ENCODE measurements at regions not wholly inside any gene's neighbourhood (a gene's known extent, or its start where the extent isn't known, plus 50 kb on each side); places are given as distances from the start of the nearest gene placed in this dataset.
"Not testable (repeated sequence)": the region's sequence is repeated elsewhere in the genome, so short reads cannot be mapped to it uniquely, and the experiment has no call there.

DNA sequence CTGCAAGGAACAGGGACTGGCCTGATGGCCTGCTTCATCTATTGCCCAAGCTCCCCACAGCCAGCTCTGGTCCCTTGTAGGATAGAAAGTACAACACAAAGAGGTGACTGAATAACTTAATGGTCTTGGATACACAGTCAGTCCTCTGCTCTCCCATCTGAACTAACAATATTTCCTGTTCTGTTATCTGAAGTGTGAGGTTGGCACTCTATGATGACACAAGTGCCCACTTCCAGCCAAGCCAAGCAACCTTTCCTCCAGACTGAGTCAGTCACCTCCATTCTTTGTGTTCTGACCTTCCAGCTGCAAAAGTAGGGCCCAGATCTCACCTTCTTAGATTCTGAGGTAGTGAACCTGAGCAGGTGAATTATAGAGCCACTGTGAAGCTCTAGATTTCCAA, 77.8 kb upstream of the NOTCH2NLA start:
- not testable (repeated sequence) for H3K9me3 ChIP-seq (ENCODE audit: low read length); H3K4me3 ChIP-seq (ENCODE audit: low read length); DNase-seq; H3K4me2 ChIP-seq (ENCODE audit: low read depth, low read length, poor library complexity, severe bottlenecking); H3K9me2 ChIP-seq (replicated peaks; ENCODE audit: insufficient read depth, low read length); H3K27ac ChIP-seq (ENCODE audit: low read length); H3K79me2 ChIP-seq (ENCODE audit: low read length); H3K9ac ChIP-seq (ENCODE audit: low read length); H2AFZ ChIP-seq (ENCODE audit: low read length); H3K4me1 ChIP-seq (ENCODE audit: low read length); H3K27me3 ChIP-seq (ENCODE audit: low read length); H3K36me3 ChIP-seq (ENCODE audit: insufficient read depth, low read length); H4K20me1 ChIP-seq (ENCODE audit: insufficient read depth, low read depth, low read length)

DNA sequence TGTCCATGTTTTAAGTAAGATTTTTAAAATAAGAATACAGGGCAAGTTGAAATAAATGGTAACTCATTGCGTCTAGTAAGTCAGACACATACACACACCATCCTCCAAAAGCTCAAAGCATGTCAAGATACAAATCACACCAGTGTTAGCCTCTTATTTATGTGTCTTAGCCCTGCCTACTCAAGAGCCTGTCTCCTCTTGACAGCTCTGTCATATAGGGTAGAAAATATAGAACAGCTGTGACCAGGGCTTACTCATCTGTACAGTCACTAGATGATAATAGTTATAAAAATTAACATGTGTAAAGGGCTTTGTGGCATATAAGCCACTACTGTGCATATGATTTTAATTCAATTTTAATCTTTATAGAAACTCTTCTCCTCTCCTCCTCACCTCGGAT, 76.6 kb upstream of the NOTCH2NLA start:
- not testable (repeated sequence) for H3K9ac ChIP-seq (ENCODE audit: low read length); H3K9me2 ChIP-seq (replicated peaks; ENCODE audit: insufficient read depth, low read length); H2AFZ ChIP-seq (ENCODE audit: low read length); H3K27ac ChIP-seq (ENCODE audit: low read length); H3K4me1 ChIP-seq (ENCODE audit: low read length); H3K4me2 ChIP-seq (ENCODE audit: low read depth, low read length, poor library complexity, severe bottlenecking); H3K4me3 ChIP-seq (ENCODE audit: low read length); H3K79me2 ChIP-seq (ENCODE audit: low read length); H3K36me3 ChIP-seq (ENCODE audit: insufficient read depth, low read length); H3K27me3 ChIP-seq (ENCODE audit: low read length); DNase-seq; H4K20me1 ChIP-seq (ENCODE audit: insufficient read depth, low read depth, low read length); H3K9me3 ChIP-seq (ENCODE audit: low read length)

DNA sequence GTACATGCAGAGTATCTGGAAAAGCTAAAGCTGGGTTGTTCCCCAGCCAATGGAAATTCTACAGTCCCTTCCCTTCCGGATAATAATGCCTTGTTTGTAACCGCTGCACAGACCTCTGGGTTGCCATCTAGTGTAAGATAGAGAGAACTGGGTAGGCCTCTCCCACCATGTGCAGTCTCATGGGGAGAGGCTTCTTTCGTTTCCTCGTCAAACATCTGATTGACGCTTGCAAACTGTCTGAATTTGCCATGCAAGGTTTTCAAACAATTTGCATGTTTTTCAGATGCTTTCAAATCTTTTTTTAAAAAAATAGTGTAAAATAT, 69.7 kb upstream of the NOTCH2NLA start:
- H3K4me2 ChIP-seq (ENCODE audit: low read depth, low read length, poor library complexity, severe bottlenecking); DNase-seq; H3K4me3 ChIP-seq (ENCODE audit: low read length); H3K27ac ChIP-seq (ENCODE audit: low read length); H2AFZ ChIP-seq (ENCODE audit: low read length); H3K4me1 ChIP-seq (ENCODE audit: low read length); H3K79me2 ChIP-seq (ENCODE audit: low read length); H3K27me3 ChIP-seq (ENCODE audit: low read length); H3K36me3 ChIP-seq (ENCODE audit: insufficient read depth, low read length); H3K9me3 ChIP-seq (ENCODE audit: low read length); H3K9ac ChIP-seq (ENCODE audit: low read length); H4K20me1 ChIP-seq (ENCODE audit: insufficient read depth, low read depth, low read length); H3K9me2 ChIP-seq (replicated peaks; ENCODE audit: insufficient read depth, low read length): not testable (repeated sequence)

DNA sequence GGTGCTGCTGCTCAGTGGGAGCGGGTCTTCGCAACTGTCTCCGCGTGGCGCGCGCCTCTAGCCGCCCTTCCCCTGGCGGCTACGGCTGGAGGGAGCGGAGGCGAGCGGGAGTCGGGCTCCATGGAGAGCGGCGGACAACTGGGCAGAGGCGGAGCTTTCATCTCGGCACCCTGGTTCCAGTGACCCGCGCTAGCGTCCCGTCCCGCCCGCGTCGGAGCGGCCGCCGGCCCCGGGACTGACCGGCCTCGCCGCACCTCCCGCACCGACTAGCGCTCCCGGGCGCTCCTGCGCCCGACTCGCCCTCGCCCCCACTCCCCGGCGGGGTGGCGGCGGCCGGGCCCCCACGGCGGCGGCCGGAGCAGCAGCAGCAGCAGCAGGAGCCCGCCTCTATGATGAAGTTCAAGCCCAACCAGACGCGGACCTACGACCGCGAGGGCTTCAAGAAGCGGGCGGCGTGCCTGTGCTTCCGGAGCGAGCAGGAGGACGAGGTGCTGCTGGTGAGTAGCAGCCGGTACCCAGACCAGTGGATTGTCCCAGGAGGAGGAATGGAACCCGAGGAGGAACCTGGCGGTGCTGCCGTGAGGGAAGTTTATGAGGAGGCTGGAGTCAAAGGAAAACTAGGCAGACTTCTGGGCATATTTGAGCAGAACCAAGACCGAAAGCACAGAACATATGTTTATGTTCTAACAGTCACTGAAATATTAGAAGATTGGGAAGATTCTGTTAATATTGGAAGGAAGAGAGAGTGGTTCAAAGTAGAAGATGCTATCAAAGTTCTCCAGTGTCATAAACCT, 69.2 kb upstream of the NOTCH2NLA start:
- H3K36me3 ChIP-seq (ENCODE audit: insufficient read depth, low read length); H3K27ac ChIP-seq (ENCODE audit: low read length); DNase-seq; H2AFZ ChIP-seq (ENCODE audit: low read length); H3K27me3 ChIP-seq (ENCODE audit: low read length); H3K9ac ChIP-seq (ENCODE audit: low read length); H3K79me2 ChIP-seq (ENCODE audit: low read length); H4K20me1 ChIP-seq (ENCODE audit: insufficient read depth, low read depth, low read length); H3K9me2 ChIP-seq (replicated peaks; ENCODE audit: insufficient read depth, low read length); H3K4me3 ChIP-seq (ENCODE audit: low read length); H3K4me2 ChIP-seq (ENCODE audit: low read depth, low read length, poor library complexity, severe bottlenecking); H3K9me3 ChIP-seq (ENCODE audit: low read length); H3K4me1 ChIP-seq (ENCODE audit: low read length): not testable (repeated sequence)

DNA sequence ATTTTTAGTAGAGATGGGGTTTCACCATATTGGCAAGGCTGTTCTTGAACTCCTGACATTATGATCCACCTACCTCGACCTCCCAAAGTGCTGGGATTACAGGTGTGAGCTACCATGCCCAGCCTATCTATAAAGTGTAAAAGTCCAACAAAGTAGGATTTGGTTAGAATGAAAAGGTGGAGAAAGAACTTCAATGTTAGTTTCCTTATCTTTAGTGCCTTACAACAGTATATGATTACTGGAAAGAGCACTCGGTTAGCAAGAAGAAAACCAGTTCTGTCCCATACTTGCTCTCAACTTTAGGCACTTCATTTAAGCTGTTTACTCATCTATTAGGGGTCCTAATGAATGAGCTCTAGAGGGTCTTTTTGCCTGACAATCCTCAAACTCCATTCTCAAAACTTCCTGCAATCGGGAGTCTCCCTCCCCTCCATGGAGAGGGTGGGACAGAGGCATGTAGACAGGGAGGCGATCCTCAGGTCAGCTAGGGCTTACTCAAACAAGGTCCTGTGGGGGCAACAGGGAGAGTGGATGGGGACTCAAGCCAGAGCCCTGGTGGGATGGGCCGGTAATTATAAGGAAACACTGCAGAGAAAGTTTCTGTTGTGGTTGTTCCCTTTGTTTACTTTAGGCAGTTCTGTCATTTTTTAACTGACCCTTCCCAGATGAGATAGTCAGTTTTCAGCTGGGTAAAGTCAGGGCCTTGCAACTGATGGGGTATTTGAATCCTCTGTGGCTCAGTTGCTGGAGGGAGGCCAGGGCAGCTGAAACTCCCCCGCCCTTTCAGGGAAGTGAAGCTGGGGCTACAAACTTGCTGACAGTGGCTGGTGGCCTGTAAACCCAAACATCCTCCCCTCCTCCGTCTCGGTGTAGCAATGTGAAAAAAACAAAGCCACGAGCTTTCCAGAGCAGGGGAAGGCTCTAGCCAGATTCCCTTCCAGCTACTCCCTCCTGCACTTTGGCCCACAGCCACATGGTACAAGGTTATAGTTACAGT, 64.4 kb upstream of the NOTCH2NLA start:
- not testable (repeated sequence) for H3K9me3 ChIP-seq (ENCODE audit: low read length); H3K9me2 ChIP-seq (replicated peaks; ENCODE audit: insufficient read depth, low read length); H3K27ac ChIP-seq (ENCODE audit: low read length); H3K4me3 ChIP-seq (ENCODE audit: low read length); H2AFZ ChIP-seq (ENCODE audit: low read length); H3K36me3 ChIP-seq (ENCODE audit: insufficient read depth, low read length); H3K27me3 ChIP-seq (ENCODE audit: low read length); DNase-seq; H3K4me1 ChIP-seq (ENCODE audit: low read length); H3K9ac ChIP-seq (ENCODE audit: low read length); H3K4me2 ChIP-seq (ENCODE audit: low read depth, low read length, poor library complexity, severe bottlenecking); H4K20me1 ChIP-seq (ENCODE audit: insufficient read depth, low read depth, low read length); H3K79me2 ChIP-seq (ENCODE audit: low read length)

DNA sequence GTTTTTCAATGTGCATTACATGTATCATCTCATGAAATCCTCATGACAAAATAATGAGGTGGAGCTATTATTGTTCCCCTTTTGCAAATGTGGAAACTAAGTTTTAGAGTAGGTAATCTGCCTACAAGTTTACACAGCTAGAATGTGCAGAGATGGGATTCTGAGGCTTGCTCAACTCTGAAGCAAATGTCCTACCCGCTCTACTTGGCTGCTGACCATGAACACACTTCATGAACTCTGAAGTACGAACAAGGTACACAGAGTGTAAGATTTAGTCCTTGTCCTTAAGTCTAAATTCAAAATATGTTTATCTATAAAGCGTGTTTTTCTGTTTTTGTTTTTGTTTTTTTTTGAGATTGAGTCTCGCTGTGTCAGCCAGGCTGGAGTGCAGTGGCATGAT, 63.6 kb upstream of the NOTCH2NLA start:
- not testable (repeated sequence) for H3K9ac ChIP-seq (ENCODE audit: low read length); H3K4me3 ChIP-seq (ENCODE audit: low read length); H3K27me3 ChIP-seq (ENCODE audit: low read length); H3K36me3 ChIP-seq (ENCODE audit: insufficient read depth, low read length); DNase-seq; H3K27ac ChIP-seq (ENCODE audit: low read length); H3K9me2 ChIP-seq (replicated peaks; ENCODE audit: insufficient read depth, low read length); H3K9me3 ChIP-seq (ENCODE audit: low read length); H2AFZ ChIP-seq (ENCODE audit: low read length); H3K79me2 ChIP-seq (ENCODE audit: low read length); H3K4me2 ChIP-seq (ENCODE audit: low read depth, low read length, poor library complexity, severe bottlenecking); H3K4me1 ChIP-seq (ENCODE audit: low read length); H4K20me1 ChIP-seq (ENCODE audit: insufficient read depth, low read depth, low read length)

DNA sequence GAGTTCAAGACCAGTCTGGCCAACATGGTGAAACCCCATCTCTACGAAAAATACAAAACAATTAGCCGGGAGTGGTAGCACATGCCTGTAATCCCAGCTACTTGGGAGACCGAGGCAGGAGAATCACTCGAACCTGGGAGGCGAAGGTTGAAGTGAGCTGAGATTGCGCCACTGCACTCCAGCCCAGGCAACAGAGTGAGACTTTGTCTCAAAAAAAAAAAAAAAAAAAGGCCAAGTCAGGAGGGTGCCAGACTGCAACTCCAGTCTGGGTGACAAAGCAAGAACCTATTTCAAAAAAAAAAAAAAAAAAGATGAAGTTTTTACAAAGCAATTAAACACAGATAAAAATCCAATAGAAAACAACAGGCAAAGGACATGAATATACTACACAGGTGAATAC, 59.1 kb upstream of the NOTCH2NLA start:
- not testable (repeated sequence) for H3K36me3 ChIP-seq (ENCODE audit: insufficient read depth, low read length); H3K79me2 ChIP-seq (ENCODE audit: low read length); H3K4me1 ChIP-seq (ENCODE audit: low read length); H3K4me3 ChIP-seq (ENCODE audit: low read length); H3K9me3 ChIP-seq (ENCODE audit: low read length); H3K4me2 ChIP-seq (ENCODE audit: low read depth, low read length, poor library complexity, severe bottlenecking); H3K27ac ChIP-seq (ENCODE audit: low read length); DNase-seq; H3K9ac ChIP-seq (ENCODE audit: low read length); H4K20me1 ChIP-seq (ENCODE audit: insufficient read depth, low read depth, low read length); H2AFZ ChIP-seq (ENCODE audit: low read length); H3K9me2 ChIP-seq (replicated peaks; ENCODE audit: insufficient read depth, low read length); H3K27me3 ChIP-seq (ENCODE audit: low read length)

DNA sequence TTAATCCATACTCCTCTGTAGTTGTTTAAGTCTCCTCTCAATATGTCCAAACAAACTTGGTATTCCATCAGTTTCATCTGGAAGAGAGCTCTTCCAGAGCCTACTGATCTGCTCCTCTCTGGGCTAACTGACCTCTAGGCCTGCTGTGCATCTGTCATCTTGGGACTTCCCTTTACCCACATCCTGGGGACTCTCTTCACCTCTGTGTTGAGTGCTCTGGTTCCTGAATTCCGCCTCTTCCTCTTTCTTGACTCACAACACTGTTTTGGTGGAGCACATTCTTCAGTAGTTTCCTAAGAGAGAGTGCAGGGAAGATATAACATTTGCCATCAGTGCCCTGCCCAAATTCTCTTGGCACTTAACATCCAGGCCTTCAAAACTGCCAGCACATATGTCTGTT, 55.9 kb upstream of the NOTCH2NLA start:
- not testable (repeated sequence) for H4K20me1 ChIP-seq (ENCODE audit: insufficient read depth, low read depth, low read length); DNase-seq; H3K4me1 ChIP-seq (ENCODE audit: low read length); H3K27ac ChIP-seq (ENCODE audit: low read length); H2AFZ ChIP-seq (ENCODE audit: low read length); H3K4me3 ChIP-seq (ENCODE audit: low read length); H3K79me2 ChIP-seq (ENCODE audit: low read length); H3K9me3 ChIP-seq (ENCODE audit: low read length); H3K9me2 ChIP-seq (replicated peaks; ENCODE audit: insufficient read depth, low read length); H3K4me2 ChIP-seq (ENCODE audit: low read depth, low read length, poor library complexity, severe bottlenecking); H3K36me3 ChIP-seq (ENCODE audit: insufficient read depth, low read length); H3K9ac ChIP-seq (ENCODE audit: low read length); H3K27me3 ChIP-seq (ENCODE audit: low read length)
